Neural crest cell (in vitro differentiated cells): ENCODE measurements at regions not wholly inside any gene's neighbourhood (a gene's known extent, or its start where the extent isn't known, plus 50 kb on each side); places are given as distances from the start of the nearest gene placed in this dataset.

ENCODE experiments used
- DNase-seq: peaks from one replicate; pipeline ENCODE4 v3.0.0; 2021; ENCODE audit warnings: low read depth, mixed read lengths, low spot score
- H3K27ac Mint-ChIP-seq: one replicate; pipeline ENCODE4 v1.8.0; 2021; ENCODE audit warnings: mild to moderate bottlenecking, mixed read lengths; ENCODE audit not compliant: unreplicated experiment
- H3K27me3 Mint-ChIP-seq: 2 replicates; pipeline ENCODE4 v1.8.0; 2021; ENCODE audit warnings: low read depth, mild to moderate bottlenecking, mixed read lengths
- H3K36me3 Mint-ChIP-seq: 2 replicates; pipeline ENCODE4 v1.8.0; 2021; ENCODE audit warnings: low read depth, mild to moderate bottlenecking, mixed read lengths
- H3K4me1 Mint-ChIP-seq: 2 replicates; pipeline ENCODE4 v1.8.0; 2021; ENCODE audit warnings: mixed read lengths
- H3K4me3 Mint-ChIP-seq: one replicate; pipeline ENCODE4 v1.8.0; 2021; ENCODE audit warnings: mild to moderate bottlenecking, mixed read lengths
- H3K9me3 Mint-ChIP-seq: 2 replicates; pipeline ENCODE4 v1.8.0; 2021; ENCODE audit warnings: mixed read lengths
- CTCF ChIP-seq: fragments of 200-600 bp; sonication (generic); conservative IDR thresholded peaks from 2 replicates; pipeline ENCODE4 v1.5.0; 2021; ENCODE audit warnings: antibody characterized with exemption, mild to moderate bottlenecking

- Mint-ChIP-seq H3K4me3 (no peak overlapping the region), H3K27me3 (no peaks in the 10 kb centered on the region)
Observed at GRCh38 chr5:172575816-172576545, 65.1 kb upstream of the NEURL1B start.

GRCh38 chr5:172575416-172575815, 65.6 kb upstream of the NEURL1B start:
- Mint-ChIP-seq H3K4me3 (no peak overlapping the region), H3K27me3 (no peaks in the 10 kb centered on the region), H3K27ac (peak overlapping the region; percentile 58), H3K9me3 (no peaks in the 10 kb centered on the region), H3K4me1 (peaks cover 41% of the 10 kb centered on the region), H3K36me3 (no peaks in the 10 kb centered on the region)
- DNase-seq = no peak
- TF ChIP-seq CTCF = no peak

More at GRCh38 chr5:172575816-172576545, 65.1 kb upstream of the NEURL1B start:
- Mint-ChIP-seq H3K27ac (no peak overlapping the region), H3K4me1 (peaks cover 39% of the 10 kb centered on the region), H3K9me3 (no peaks in the 10 kb centered on the region), H3K36me3 (no peaks in the 10 kb centered on the region)
- DNase-seq = no peak
- no peak for TF ChIP-seq CTCF

- Mint-ChIP-seq H3K9me3 (no peaks in the 10 kb centered on the region), H3K36me3 (no peaks in the 10 kb centered on the region), H3K27me3 (peaks cover 3% of the 10 kb centered on the region), H3K27ac (no peak overlapping the region), H3K4me1 (peaks cover 46% of the 10 kb centered on the region), H3K4me3 (no peak overlapping the region)
- DNase-seq = no peak
- no peak for TF ChIP-seq CTCF
Observed at GRCh38 chr5:172574871-172575223, 66.2 kb upstream of the NEURL1B start.

GRCh38 chr5:172573986-172574870, 66.8 kb upstream of the NEURL1B start:
- no peak for TF ChIP-seq CTCF
- H3K4me3 Mint-ChIP-seq = no peak overlapping the region
- peaks cover 3% of the 10 kb centered on the region for H3K27me3 Mint-ChIP-seq
- H3K4me1 Mint-ChIP-seq = peaks cover 50% of the 10 kb centered on the region
- H3K36me3 Mint-ChIP-seq = no peaks in the 10 kb centered on the region
- no peak for DNase-seq
- no peaks in the 10 kb centered on the region for H3K9me3 Mint-ChIP-seq
- peak overlapping the region; percentile 43 for H3K27ac Mint-ChIP-seq

- Mint-ChIP-seq H3K36me3 (no peaks in the 10 kb centered on the region), H3K27me3 (peaks cover 3% of the 10 kb centered on the region)
Observed at GRCh38 chr5:172573120-172573882, 67.8 kb upstream of the NEURL1B start.

More at GRCh38 chr5:172573120-172573882, 67.8 kb upstream of the NEURL1B start:
- Mint-ChIP-seq H3K4me1 (peaks cover 50% of the 10 kb centered on the region), H3K4me3 (no peak overlapping the region), H3K9me3 (no peaks in the 10 kb centered on the region), H3K27ac (no peak overlapping the region)
- TF ChIP-seq CTCF = no peak
- no peak for DNase-seq
